HG03469 (cell line): ENCODE measurements at regions not wholly inside any gene's neighbourhood (a gene's known extent, or its start where the extent isn't known, plus 50 kb on each side); places are given as distances from the start of the nearest gene placed in this dataset.

ENCODE experiments used
- ATAC-seq: cut with Tn5 transposase; IDR thresholded peaks from one replicate; pipeline ENCODE4 v1.9.1; 2021; ENCODE audit warnings: mild to moderate bottlenecking, moderate library complexity, moderate number of reproducible peaks; ENCODE audit not compliant: unreplicated experiment

DNA sequence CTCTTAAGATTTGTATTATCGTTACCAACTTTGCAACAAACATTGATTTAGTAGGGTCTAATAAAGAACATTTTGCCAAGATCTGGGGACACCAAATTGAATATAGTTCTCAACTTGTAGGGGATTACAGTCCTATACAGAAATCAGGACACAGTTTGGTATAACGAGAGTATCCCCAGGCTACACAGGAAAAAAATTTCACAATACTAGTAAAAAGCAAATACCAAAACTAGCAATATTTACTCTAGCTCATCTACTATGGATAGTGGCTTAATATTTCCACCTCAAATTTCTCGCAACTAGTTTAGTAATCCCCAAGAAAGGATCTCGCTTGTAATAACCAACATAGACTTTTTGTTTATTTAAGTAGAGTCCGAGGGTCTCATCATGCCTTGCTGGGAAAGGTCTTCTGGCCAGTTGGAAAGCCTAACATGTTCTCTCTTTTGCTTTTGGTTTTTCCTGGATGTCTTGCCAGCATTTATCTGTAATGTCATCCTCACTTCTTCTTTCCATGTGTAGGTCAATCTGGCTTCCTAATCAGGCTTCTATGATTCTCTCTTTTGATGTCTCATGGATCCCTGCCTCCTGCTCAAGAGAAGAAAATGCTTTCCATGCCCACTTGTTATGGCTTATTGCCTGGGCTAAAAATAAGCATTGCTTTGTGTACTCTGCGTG lies 104.7 kb upstream of the KCNK2 start:
- ATAC-seq: no peak

- no peak for ATAC-seq
These were observed 103.3 kb upstream of the KCNK2 start for GRCh38 chr1:214979191-214979590.

DNA sequence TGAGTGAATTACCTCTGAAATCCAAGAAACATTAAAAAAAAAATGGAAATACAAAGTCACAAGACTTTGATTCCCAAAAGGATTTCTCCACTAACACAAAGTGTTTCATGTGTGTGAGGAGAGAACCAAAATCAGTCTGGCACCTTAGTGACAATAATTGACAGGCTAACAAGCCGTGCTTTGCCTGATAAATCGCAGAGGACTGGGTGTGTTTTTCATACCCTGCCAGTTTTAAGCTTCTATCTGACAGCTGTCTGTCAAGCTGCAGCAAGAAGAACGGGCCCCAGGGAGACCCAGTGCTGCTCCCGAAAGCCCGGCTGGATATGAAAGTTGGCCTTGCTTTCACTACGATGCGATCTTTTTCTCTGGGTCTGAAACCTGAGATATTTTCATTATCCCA lies 101.6 kb upstream of the KCNK2 start:
- no peak for ATAC-seq

DNA sequence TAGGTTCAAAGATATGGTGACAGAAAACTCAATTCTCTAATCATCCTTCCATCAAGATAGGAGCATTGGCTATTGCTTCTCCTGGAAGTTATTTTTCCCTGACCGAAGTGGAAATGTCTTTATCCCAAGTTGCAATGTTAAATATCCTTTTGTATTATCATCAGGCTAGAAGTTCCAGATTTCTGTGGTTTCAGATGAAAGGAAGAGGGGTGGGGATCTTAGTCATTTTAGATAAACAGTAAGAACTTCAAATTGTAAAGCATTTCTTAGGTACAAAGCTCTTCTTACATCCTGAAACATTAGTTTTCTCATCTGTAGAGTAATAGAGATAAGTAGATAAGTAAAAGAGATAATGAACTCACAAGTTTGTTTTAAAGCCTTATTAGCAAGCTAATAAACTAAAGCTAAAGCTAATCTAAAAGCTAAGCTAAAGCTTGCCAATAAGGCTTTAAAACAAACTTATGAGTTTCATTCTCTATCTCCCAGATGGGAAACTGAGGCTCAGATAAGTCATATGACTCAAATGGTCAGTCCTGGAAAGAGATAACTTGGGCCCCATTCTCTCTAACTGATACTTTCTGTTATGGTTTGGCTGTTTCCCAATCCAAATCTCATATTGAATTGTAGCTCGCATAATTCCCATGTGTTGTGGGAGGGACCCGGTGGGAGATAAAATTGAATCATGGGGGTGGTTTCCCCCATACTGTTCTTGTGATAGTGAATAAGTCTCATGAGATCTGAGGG lies 99.2 kb upstream of the KCNK2 start:
- ATAC-seq: no peak

DNA sequence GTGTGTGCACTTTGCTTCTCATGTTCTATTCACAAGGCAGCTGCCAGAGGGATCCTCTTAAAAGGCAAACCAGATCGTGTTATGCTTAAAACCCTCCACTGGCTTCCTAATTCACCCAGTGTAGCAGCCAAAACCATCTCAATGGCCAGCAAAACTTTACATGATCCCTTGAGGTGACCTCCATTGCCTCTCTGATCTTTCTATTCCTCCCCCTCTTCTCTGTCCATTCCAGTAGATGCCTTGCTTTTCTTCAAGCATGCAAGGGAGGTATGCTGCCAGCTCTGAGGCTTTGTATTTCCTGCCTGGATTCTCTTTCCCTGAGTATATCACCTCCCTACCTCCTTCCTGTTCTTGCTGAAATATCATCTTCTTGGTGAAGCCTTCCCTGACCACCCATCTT lies 93.2 kb upstream of the KCNK2 start:
- no peak for ATAC-seq

DNA sequence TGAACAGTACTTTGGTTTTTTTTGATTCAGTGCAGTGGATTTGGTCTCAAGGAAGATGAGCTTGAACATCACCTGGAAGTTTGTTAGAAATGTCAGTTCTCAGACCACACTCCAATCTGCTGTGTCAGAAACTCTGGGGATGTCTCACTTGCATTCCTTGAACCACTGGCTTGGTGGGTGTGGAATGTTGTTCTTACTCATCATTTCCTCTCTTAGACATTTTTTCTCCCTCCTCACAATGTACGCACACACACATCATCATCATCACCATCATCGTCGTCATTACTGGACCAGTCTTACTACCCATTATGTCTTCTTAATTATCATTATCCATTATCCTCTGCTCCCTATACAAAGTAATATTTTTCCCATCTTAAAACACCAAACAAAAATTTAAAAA lies 91.9 kb upstream of the KCNK2 start:
- ATAC-seq: no peak

DNA sequence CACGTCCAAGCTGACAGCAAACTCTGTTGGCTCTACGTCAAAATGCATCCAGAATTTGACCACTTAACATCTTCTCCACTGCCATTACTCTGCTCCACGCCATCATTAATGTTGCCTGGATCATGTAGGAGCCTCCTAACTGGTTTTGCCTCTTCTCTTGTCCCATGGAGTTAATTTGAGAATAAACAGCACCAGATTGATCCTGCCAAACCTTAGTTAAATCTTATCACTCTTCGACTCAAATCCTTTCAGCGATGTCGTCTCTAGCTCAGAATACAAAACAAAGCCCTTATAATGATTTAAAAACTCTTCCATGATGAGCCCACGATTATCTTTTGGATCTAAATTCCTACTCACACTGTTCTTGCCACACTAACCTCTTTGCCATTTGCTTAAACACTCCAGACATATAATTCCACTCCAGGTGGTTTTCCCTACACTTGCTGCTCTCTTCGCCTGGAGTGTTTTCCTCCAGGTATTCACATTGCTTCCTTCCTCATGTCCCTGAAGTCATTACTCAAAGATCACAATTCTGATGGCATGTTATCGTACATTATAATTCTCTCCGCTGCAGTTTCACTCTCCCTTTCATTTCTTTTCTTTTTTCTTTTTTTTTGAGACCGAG lies 90.7 kb upstream of the KCNK2 start:
- no peak for ATAC-seq

DNA sequence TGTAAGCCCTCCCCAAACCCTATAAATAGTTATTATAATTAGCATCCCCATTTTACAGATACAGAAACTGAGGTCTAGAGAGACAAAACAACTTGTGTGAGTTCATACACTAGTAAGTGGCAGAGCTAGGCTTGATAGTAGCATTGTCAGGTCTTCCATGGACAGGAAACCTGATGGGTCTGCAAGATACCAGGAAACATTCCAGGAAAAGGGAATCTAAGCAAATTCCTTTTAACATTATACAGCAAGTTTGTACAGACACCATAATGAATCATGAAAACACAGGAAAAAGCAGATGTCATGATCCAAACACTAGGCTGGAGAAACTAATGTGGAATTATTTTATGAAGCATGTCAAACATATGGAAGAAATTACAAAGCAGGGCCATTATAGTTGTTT lies 89.1 kb upstream of the KCNK2 start:
- ATAC-seq: no peak

DNA sequence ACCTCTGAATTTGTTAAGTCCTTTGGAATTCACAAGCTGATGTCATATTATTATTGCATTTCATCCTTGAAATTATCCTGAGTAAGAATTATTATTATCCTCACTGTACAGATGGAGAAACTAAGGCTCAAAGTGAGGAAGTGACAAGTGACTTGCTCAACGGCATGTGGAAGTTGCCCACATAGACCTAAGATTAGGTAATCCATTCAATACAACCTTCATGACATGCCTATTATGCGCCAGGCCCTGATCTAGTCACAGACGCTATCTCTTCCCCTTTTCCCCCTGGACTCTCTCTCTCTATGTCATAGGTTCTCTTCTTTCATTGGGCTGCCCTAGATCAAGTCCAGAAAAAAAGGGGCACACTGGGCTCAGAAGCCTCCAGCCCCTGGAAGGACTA lies 84.9 kb upstream of the KCNK2 start:
- no peak for ATAC-seq

- peak; percentile 87 for ATAC-seq
These were observed 81.0 kb upstream of the KCNK2 start for GRCh38 chr1:215001419-215002021.

GRCh38 chr1:215002471-215002870 lies 80.1 kb upstream of the KCNK2 start:
- no peak for ATAC-seq

DNA sequence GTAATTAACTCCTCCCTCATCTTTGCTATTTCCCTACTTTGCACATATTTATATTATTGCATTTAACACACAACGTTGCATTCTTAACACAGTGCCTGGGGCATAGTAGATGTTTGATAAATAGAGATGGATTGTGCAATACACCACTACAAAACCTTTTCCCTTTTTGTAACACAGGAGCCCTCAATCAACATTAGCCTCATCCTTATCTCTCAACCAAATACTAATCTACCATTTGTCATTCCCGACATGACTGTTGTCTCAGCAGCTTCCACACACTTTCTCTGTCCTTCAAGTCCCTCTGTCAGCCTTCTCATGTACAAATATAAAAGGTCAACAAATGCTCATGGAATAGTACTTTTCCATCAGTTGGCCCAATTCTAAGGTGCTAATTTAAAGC lies 78.9 kb upstream of the KCNK2 start:
- ATAC-seq: no peak

DNA sequence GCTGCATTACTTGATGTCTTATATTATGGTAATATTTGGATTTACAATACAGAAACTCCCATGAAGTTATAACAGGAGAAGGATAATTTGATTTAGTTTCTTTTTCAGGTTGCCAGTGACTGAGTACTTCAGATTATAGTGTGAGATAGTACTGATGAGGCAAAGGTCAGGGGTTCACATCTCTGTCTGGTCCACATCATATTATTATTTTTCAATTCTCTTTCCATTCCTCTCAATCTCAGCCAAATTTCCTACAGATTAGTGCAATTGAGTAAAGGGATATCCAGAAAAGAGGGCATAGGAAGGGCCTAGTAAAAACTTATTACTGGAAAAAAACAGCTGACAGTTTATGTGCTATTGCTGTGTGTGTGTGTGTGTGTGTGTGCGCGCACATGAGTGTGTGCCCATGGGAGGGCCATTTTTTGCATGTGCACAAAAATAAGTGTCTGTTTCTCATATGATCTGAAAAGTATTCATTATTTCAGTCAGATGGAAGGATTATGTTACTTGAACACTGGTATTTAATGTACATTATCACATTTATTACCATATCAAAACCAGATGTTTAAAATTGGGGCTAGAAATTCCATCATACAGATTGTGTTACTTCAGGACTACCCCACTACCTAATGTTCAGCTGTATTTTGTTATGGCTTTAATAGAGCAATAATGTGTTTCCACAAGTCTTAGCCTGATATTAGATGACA lies 78.3 kb upstream of the KCNK2 start:
- no peak for ATAC-seq

DNA sequence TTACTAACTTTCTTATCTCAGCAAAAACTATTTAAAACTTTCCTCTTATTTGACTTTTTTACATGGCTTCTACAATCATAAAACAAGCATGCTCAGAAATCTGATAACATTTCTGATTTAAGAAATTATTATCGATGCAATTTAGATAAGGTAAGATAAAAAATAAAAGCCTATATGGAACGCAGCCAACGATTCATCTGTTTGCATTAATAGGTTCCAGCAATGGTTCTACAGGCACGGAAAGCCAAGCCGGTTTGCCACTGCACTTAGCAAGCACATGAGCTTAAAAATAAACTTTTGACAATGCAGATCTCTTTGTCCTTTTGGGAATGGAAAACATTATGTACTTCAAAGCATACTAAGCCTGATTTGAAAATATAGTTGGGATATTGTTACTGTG lies 77.5 kb upstream of the KCNK2 start:
- ATAC-seq: no peak

DNA sequence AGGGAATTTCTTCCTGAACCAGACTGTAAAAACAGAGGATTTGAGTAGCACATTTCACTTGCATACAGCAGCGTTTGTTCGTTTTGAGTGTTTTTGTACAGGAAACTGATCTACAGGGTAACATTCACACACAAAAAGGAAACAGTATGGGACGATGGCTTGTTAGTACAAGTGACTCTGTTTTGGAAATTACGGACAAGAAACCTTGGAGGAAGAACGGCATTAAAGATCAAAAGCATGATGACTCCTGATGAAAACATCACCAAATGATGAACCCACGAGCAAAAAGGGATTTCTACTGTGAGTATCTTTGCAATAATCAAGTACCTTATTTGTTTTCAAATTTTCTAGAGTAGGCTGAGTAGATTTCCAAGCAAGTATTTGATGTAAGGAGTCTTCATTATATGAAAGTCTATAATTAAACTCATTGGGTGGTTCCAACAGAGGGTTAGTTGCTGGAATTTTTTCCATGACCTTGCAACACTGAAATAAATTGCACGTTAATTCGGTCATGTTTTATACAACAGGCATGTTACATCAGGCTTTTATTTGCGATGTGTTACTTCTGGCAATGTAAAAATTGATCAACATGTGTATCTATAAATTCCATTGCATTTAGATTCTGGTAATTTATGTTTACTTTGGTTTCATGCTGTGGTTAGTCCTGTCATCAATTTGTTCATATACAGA lies 76.7 kb upstream of the KCNK2 start:
- no peak for ATAC-seq

- ATAC-seq: no peak
These were observed 74.7 kb upstream of the KCNK2 start for GRCh38 chr1:215007880-215008279.

DNA sequence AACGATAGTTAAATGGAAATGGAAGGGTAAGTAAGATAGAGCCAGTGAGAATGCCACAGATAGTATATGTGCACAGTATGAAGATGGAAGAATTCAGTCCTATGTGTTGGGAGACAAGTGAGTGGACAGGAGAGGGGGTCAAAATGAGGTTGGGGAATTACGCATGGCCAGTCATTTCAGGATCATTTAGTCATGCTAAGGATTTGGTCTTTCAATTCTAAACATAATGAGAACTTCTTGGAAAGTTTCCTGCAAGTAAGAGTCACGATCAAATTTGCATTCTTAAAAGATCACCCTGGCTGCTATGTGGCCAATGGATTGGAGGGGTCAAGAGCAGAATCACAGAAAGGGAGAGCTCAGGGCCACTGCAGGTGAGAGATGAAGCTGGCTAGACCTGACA lies 64.0 kb upstream of the KCNK2 start:
- no peak for ATAC-seq

GRCh38 chr1:215022204-215022603 lies 60.3 kb upstream of the KCNK2 start:
- no peak for ATAC-seq

GRCh38 chr1:215022741-215023141 lies 59.8 kb upstream of the KCNK2 start:
- no peak for ATAC-seq

DNA sequence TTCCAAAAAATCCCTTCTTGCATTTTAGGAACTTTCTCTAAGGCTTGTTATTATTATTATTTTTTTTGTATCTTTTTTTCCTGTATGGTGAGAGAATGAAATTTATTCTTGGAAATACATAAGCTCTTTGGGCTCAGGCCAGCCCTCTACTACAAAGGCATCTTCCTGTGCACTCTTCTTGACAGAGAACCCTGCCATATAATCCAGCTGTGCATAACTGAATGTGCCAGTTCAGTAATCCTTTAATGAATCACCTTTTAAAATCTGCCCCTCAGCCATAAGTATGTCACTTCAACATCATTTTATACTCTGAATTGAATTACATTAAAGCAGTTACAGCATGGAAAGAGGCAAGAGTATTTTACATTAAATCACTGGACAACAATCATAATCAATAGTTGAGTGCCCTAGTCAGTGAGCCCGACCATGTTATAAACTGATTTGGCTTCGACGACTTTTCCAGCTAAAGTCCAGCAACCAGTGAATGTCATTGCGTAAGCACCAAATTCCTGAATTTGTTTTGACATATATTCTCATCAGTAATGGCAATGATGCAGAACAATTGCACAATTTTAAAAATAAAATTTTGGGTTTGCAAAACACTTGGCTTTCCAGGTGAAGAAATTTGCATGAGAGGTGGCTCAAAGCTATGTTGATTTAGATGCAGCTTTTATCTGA lies 59.2 kb upstream of the KCNK2 start:
- no peak for ATAC-seq
